Choroid plexus epithelial cell (primary cell): ENCODE measurements at regions not wholly inside any gene's neighbourhood (a gene's known extent, or its start where the extent isn't known, plus 50 kb on each side); places are given as distances from the start of the nearest gene placed in this dataset.
A peak's percentile ranks its signal among the peaks of the same experiment; 100 is the strongest.
"Not testable (repeated sequence)": the region's sequence is repeated elsewhere in the genome, so short reads cannot be mapped to it uniquely, and the experiment has no call there.

Experiments used
- DNase-seq: peaks from one replicate; pipeline ENCODE4 v3.0.0-alpha.2; 2010; ENCODE audit warnings: low read depth
- H3K4me3 ChIP-seq: 2 replicates; pipeline ENCODE4 v1.5.1; 2011; ENCODE audit warnings: low read depth, mild to moderate bottlenecking, control low read depth, low read length, moderate library complexity
- CTCF ChIP-seq: conservative IDR thresholded peaks from 2 replicates; pipeline ENCODE4 v1.5.1; 2011; ENCODE audit warnings: low read depth, mild to moderate bottlenecking, control low read depth, inconsistent platforms, low read length, moderate library complexity

GRCh38 chr13:25005050-25005497, 90.9 kb upstream of the PABPC3 start:
- peak; percentile 55 for TF ChIP-seq CTCF
- H3K4me3 ChIP-seq: not testable (repeated sequence)
- peak; percentile 64 for DNase-seq

- DNase-seq, H3K4me3 ChIP-seq: not testable (repeated sequence)
These were observed 88.5 kb upstream of the PABPC3 start for GRCh38 chr13:25007389-25007788.

GRCh38 chr13:25014398-25014973, 81.5 kb upstream of the PABPC3 start:
- H3K4me3 ChIP-seq: not testable (repeated sequence)

GRCh38 chr13:25017176-25017575, 78.8 kb upstream of the PABPC3 start:
- H3K4me3 ChIP-seq, DNase-seq: not testable (repeated sequence)

More at GRCh38 chr13:25014398-25014973, 81.5 kb upstream of the PABPC3 start:
- not testable (repeated sequence) for DNase-seq

- DNase-seq, H3K4me3 ChIP-seq: not testable (repeated sequence)
These were observed 77.9 kb upstream of the PABPC3 start for GRCh38 chr13:25017808-25018728.

- DNase-seq: no peak
- no peak overlapping the region for H3K4me3 ChIP-seq
- no peak for TF ChIP-seq CTCF
These were observed 77.2 kb upstream of the PABPC3 start for GRCh38 chr13:25018729-25019115.

GRCh38 chr13:25019741-25020140, 76.2 kb upstream of the PABPC3 start:
- H3K4me3 ChIP-seq, DNase-seq: not testable (repeated sequence)

- H3K4me3 ChIP-seq: no peak overlapping the region
- DNase-seq: no peak
- TF ChIP-seq CTCF: no peak
These were observed 71.8 kb upstream of the PABPC3 start for GRCh38 chr13:25024175-25024574.

GRCh38 chr13:25032160-25032559, 63.8 kb upstream of the PABPC3 start:
- no peak for DNase-seq
- no peak overlapping the region for H3K4me3 ChIP-seq
- no peak for TF ChIP-seq CTCF
